Breast epithelium (tissue), 4 donors: ENCODE measurements at regions not wholly inside any gene's neighbourhood (a gene's known extent, or its start where the extent isn't known, plus 50 kb on each side); places are given as distances from the start of the nearest gene placed in this dataset.

Experiments used
- DNase-seq, 2 donors: peaks; one replicate each; pipeline ENCODE4 v3.0.0-alpha.2; 2019; ENCODE audit warnings: low spot score in 2 of 2
- H3K27ac ChIP-seq, 2 donors: fragments of 200-600 bp; sonication (generic) in 1 of 2; one replicate each; pipeline ENCODE4 v1.5.1; 2016 to 2019; ENCODE audit warnings: mild to moderate bottlenecking in 1 of 2
- H3K27me3 ChIP-seq, 2 donors: fragments of 200-600 bp; sonication (generic) in 1 of 2; one replicate each; pipeline versions ENCODE4 v1.5.1 to v1.6.0; 2017 to 2019; ENCODE audit warnings: control low read depth in 1 of 2, mild to moderate bottlenecking in 1 of 2
- H3K36me3 ChIP-seq: fragments of 200-600 bp; one replicate; pipeline ENCODE4 v1.5.1; 2019
- H3K4me1 ChIP-seq, 2 donors: fragments of 200-600 bp; sonication (generic); one replicate each; pipeline ENCODE4 v1.5.1; 2016 to 2019; ENCODE audit warnings: control low read depth in 1 of 2
- H3K4me3 ChIP-seq, 3 donors: fragments of 200-600 bp; sonication (generic); 1 replicate in 2 of 3; 2 replicates in 1 of 3; pipeline ENCODE4 v1.5.1; 2016 to 2019; ENCODE audit warnings: mild to moderate bottlenecking in 3 of 3, moderate library complexity in 2 of 3
- H3K9me3 ChIP-seq, 2 donors: fragments of 200-600 bp; sonication (generic) in 1 of 2; one replicate each; pipeline ENCODE4 v1.5.1; 2016 to 2019; ENCODE audit warnings: control low read depth in 1 of 2
- CTCF ChIP-seq, 3 donors: fragments of 450-650 bp; IDR thresholded peaks; one replicate each; pipeline ENCODE4 v1.5.1; 2016 to 2017; ENCODE audit warnings: antibody characterized with exemption in 3 of 3, mild to moderate bottlenecking in 3 of 3, moderate library complexity in 3 of 3
- POLR2A ChIP-seq: fragments of 450-650 bp; IDR thresholded peaks from one replicate; pipeline ENCODE4 v1.6.1; 2016; ENCODE audit warnings: antibody characterized with exemption, mild to moderate bottlenecking, moderate library complexity
- POLR2AphosphoS5 ChIP-seq, 3 donors: sonication (generic); formaldehyde crosslinking; IDR thresholded peaks; one replicate each; pipeline ENCODE4 v1.6.1; 2017; ENCODE audit warnings: antibody characterized with exemption in 3 of 3
- intact Hi-C: fragments of 100-400 bp; cut with DNase I; formaldehyde crosslinking; loops from one replicate; pipeline ENCODE4 v1.15.1; 2023; ENCODE audit warnings: low total_unique reads

GRCh38 chr11:134691295-134691873, 279.3 kb upstream of the B3GAT1 start:
- Histone ChIP-seq H3K9me3 (no peaks in the 10 kb centered on the region), H3K27ac (no peak overlapping the region), H3K4me3 (no peak overlapping the region), H3K36me3 (no peaks in the 10 kb centered on the region), H3K27me3 (peaks cover 0 to 8% of the 10 kb centered on the region in 2 donors), H3K4me1 (no peaks in the 10 kb centered on the region)
- intact Hi-C loops = no loop called here
- TF ChIP-seq CTCF (IDR thresholded peaks at IDR 0.05) (no peak), POLR2AphosphoS5 (IDR thresholded peaks at IDR 0.05) (no peak), POLR2A (no peak)
- no peak for DNase-seq

- H3K27ac ChIP-seq = no peak overlapping the region
- peaks cover 0 to 8% of the 10 kb centered on the region in 2 donors for H3K27me3 ChIP-seq
- no peaks in the 10 kb centered on the region for H3K9me3 ChIP-seq
- H3K4me3 ChIP-seq = no peak overlapping the region
- H3K4me1 ChIP-seq = no peaks in the 10 kb centered on the region
- no peak for DNase-seq
- intact Hi-C loops = no loop called here
- TF ChIP-seq POLR2AphosphoS5 (IDR thresholded peaks at IDR 0.05) (no peak), CTCF (IDR thresholded peaks at IDR 0.05) (no peak), POLR2A (no peak)
- H3K36me3 ChIP-seq = no peaks in the 10 kb centered on the region
Measured at GRCh38 chr11:134689886-134690285, 277.8 kb upstream of the B3GAT1 start.

- no peak overlapping the region for H3K27ac ChIP-seq
- peaks cover 0 to 10% of the 10 kb centered on the region in 2 donors for H3K27me3 ChIP-seq
- no peaks in the 10 kb centered on the region for H3K4me1 ChIP-seq
- H3K4me3 ChIP-seq = no peak overlapping the region
- intact Hi-C loops = no loop called here
- no peak for TF ChIP-seq POLR2AphosphoS5 (IDR thresholded peaks at IDR 0.05)
- TF ChIP-seq POLR2A = no peak
- TF ChIP-seq CTCF (IDR thresholded peaks at IDR 0.05) = no peak
- no peaks in the 10 kb centered on the region for H3K36me3 ChIP-seq
- no peak for DNase-seq
- no peaks in the 10 kb centered on the region for H3K9me3 ChIP-seq
Measured at GRCh38 chr11:134687548-134687947, 275.5 kb upstream of the B3GAT1 start.

GRCh38 chr11:134686460-134687061, 274.5 kb upstream of the B3GAT1 start:
- H3K27me3 ChIP-seq = peaks cover 0 to 11% of the 10 kb centered on the region in 2 donors
- H3K4me1 ChIP-seq = no peaks in the 10 kb centered on the region
- no peaks in the 10 kb centered on the region for H3K9me3 ChIP-seq
- DNase-seq = no peak
- H3K27ac ChIP-seq = no peak overlapping the region
- no peak for TF ChIP-seq CTCF (IDR thresholded peaks at IDR 0.05)
- no peak for TF ChIP-seq POLR2AphosphoS5 (IDR thresholded peaks at IDR 0.05)
- TF ChIP-seq POLR2A = no peak
- no peak overlapping the region for H3K4me3 ChIP-seq
- intact Hi-C loops = no loop called here
- no peaks in the 10 kb centered on the region for H3K36me3 ChIP-seq

- Histone ChIP-seq H3K9me3 (no peaks in the 10 kb centered on the region), H3K36me3 (no peaks in the 10 kb centered on the region), H3K27me3 (peaks cover 0 to 11% of the 10 kb centered on the region in 2 donors), H3K4me3 (no peak overlapping the region), H3K27ac (no peak overlapping the region), H3K4me1 (no peaks in the 10 kb centered on the region)
- DNase-seq = no peak
- no peak for TF ChIP-seq CTCF (IDR thresholded peaks at IDR 0.05)
- no peak for TF ChIP-seq POLR2A
- TF ChIP-seq POLR2AphosphoS5 (IDR thresholded peaks at IDR 0.05) = no peak
- intact Hi-C loops = no loop called here
Measured at GRCh38 chr11:134685793-134686380, 273.8 kb upstream of the B3GAT1 start.
